HG03558 (cell line): ENCODE measurements at regions not wholly inside any gene's neighbourhood (a gene's known extent, or its start where the extent isn't known, plus 50 kb on each side); places are given as distances from the start of the nearest gene placed in this dataset.
"Not testable (repeated sequence)": the region's sequence is repeated elsewhere in the genome, so short reads cannot be mapped to it uniquely, and the experiment has no call there.

Experiments used
- ATAC-seq: cut with Tn5 transposase; IDR thresholded peaks from one replicate; pipeline ENCODE4 v1.9.1; 2021; ENCODE audit warnings: moderate number of reproducible peaks; ENCODE audit not compliant: unreplicated experiment; ENCODE audit errors: extremely low read depth

DNA sequence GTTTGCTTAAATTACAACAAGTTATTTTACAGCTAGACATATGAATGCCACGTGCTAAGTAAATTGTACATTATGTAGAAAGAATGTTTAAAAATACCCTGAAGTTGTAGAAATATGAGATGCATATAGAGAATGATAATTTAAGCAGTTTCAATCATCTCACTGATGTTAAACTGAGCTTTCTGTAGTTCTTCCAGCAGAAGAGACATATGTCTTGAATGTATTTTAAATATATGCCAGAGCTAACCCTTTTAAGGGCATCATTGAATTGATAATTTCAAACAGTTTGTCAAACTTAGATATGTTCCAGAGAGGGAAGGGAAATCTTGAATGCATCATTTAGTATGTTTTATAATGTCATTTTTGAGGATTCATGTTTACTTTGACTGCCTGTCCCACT is 255.2 kb downstream of the MDFIC start:
- ATAC-seq: no peak

DNA sequence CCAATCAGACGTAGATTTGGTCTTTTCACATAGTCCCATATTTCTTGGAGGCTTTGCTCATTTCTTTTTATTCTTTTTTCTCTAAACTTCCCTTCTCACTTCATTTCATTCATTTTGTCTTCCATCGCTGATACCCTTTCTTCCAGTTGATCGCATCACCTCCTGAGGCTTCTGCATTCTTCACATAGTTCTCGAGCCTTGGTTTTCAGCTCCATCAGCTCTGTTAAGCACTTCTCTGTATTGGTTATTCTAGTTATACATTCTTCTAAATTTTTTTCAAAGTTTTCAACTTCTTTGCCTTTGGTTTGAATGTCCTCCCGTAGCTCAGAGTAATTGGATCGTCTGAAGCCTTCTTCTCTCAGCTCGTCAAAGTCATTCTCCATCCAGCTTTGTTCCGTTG is 250.5 kb downstream of the MDFIC start:
- not testable (repeated sequence) for ATAC-seq

DNA sequence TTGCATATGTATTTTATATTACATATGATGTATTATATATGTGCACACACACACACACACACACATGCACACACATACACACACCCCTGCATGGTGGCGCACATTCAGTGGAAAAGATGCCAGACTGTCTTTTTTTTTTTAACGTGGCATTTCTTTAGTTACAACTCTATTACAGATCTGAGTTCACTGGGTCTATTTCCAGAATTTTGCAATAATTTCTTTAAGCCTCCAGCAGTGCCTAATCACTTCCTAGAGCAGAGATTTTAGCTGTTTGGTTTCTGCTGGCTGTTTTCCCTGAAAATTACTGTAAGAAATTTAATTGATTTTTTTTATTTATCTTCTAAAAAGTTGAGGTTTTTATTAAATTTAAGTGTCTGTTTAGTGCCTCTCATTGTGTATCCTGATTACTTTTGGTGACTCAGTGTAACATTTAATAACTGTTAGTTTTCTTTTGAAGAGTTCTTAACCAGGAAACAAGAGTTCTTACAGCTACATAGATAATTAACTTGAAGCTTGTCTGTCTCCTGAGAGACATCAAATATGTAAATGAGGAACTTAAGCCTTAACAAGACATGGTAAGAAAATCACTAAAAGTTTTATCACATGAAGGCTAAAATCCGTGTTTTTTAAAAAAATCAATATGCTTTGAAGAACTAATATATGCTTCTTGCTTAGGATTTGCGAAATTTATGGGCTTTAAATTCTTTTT is 232.0 kb downstream of the MDFIC start:
- ATAC-seq: no peak

DNA sequence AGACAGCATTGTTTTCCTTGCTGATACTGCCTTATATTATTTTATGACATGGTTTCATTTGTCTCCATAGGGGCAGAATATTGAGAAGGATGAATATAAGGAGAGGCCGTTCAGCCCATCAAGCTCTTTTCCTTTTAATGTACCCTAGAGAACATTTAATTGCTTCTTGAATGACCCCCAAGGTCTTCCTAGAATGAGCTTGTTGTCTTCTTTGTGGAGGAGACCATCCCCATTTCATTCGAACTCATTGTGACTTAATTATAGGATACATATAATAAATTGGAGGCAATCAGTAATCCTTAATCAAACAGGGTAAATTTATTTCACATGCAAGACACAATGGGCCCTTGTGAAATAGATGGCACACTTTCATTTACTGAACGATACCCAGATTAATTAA is 231.3 kb downstream of the MDFIC start:
- ATAC-seq: no peak

DNA sequence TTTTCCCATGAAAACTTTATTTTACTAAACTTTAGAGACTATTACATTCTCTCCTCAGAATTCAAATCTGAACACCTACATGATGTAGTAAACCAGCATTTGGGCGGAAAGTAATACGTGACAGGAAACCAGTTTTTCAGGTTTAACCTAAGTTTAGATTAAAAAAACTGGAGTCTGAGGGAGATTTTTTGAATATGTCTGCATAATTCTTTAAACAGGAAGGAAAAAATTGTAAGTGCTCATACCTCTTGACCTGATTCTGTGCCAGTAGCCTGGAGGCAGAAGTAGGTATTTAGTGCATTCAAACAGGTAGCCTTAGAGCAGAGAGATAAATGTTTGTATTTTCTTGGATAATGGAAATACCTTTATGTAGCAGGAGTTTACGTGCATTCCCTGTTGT is 224.3 kb downstream of the MDFIC start:
- no peak for ATAC-seq

DNA sequence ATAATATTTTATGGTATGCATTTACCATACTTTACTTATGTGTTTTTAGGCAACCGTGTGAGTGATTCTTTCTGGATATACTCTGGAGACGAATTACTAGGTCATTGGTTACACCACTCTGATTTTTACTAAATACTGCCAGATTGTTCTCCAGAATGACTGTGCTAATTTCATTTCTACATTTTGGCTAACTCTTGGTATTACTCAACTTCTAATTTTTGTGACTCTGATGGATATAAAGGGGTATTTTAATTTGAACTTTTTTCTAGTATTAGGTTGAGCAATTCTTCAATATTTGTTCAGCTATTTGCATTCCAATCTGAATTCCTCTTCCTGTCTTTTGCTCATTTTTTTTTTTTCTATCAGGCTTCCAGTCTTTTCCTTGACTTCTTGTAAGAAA is 223.6 kb downstream of the MDFIC start:
- ATAC-seq: peak; percentile 93

DNA sequence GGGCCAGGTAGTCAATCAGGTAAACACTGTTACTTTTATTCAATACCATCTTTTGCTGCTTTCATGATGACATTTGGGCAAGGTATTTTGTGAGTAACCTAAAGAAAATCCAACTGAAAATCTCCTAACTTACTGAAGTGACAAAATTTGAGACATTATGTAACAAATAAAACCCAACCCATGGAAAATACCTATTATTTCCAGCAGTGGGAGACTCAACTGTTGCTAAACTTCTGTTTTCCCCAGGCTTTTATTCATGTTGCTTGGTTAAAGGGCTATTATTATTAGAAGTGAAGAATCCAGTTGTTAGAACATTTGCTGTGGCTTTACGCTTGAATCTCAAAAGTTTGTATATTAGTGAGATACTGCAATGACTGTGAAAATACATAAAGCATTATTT is 215.9 kb downstream of the MDFIC start:
- no peak for ATAC-seq

DNA sequence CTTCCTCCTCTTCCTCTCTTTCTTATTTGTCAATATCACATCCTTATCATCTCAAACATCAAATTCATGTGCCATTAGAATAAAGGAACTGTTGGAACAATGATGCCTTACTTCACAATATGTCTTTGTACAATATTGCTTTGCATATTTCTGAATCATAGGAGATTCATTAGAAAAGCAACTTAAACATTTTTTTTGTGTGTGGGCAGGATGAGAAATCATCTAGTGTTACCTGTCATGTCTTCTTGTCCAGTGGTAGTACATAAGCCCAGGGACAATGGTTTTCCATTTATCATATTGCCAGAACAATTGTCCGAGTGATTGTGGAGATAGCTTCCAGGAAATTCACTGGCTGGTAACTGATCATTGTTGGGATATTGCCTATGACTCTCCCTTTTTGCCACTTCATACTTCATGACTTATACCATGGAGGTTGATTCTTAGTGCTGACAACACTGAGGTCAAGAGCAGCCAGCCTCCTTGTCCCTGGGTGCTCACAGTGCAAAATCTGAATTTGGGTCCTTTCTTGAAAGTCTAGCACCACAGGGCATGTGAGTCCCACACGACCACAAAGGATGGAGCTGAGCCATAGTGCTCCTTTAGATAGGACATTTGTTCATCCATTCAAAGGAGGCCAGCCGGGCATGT is 215.0 kb downstream of the MDFIC start:
- no peak for ATAC-seq

DNA sequence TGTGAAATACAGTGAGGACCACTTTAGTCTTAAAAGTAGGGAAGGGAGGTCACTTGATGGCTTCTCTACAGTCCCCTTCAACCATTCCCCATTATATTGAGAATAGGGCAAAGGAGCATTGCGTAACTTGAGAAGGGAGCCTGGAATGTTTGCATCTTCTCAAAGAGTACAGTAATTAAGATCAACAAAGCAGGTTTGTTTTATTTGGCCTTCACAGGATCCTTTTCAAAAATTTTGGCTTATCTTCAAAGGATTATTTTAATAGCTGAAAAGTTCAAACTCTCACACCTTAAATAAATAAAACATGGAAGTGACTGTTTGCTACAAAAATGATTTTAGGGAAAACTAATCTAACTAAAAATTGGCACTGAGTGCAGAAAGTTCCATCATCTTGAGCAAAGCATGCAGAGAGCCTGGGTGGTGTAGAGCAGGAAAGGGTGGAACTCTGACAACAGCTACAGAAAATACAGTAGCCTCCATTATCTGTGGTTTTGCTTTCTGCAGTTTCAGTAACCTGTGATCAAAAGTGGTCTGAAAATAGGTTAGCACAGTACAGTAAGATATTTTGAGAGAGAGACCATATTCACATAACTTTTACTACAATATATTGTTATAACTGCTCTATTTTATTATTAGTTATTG is 214.0 kb downstream of the MDFIC start:
- ATAC-seq: no peak

DNA sequence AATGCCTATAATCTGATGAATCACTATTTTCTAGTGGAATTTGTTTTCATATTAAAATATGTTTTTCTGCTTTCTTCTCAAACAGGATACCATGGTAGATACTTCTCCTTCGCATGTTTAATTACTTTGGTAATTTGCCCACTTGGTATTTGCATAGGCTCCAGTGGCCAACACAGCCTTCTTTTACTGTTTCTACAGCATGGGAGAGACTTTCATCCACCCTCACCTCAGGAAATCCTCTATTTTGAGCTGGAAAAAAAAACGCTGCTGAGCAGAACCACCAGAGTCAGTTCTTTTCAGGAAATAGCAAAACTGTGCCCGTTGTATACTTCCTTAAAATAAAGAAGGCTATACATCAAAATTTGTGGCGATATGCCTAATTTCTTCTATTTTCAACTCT is 213.3 kb downstream of the MDFIC start:
- no peak for ATAC-seq

DNA sequence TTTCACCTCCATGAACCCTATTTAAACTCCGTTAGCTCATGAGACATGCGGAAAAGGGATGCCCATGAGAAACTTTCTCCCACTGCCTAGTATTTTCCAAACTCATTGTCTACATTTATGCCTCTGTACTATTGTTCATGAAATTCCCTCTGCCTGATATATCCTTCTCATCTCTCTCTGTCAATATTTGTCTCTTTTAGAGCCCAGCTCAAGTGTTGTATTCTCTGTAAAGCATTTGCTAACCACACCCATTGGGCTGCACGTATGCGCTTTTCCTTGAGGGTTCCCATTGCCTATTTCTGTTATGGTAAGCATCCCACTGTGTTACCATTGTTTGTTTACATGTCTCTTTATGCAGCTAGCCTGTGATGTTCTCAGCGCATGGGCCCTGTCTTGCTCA is 211.4 kb downstream of the MDFIC start:
- no peak for ATAC-seq

DNA sequence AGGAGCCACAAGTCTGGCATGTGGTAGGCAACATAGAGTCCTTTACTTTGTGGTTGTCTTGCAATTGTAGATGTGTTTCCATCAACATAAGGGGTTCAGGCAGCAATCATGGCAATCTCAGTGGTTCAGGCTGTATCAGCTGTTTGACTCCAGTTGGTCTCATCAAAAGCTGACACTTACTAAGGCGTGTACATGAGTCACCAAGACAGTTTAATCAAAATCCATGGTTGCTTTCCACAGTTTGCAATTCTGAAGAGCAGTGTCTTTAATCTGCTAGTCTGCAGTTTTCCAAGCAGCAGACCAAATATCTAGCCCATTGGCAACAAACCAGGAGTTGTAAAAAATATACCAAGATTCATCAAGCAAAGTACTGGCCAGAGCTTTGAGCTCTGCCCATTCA is 210.2 kb downstream of the MDFIC start:
- no peak for ATAC-seq

DNA sequence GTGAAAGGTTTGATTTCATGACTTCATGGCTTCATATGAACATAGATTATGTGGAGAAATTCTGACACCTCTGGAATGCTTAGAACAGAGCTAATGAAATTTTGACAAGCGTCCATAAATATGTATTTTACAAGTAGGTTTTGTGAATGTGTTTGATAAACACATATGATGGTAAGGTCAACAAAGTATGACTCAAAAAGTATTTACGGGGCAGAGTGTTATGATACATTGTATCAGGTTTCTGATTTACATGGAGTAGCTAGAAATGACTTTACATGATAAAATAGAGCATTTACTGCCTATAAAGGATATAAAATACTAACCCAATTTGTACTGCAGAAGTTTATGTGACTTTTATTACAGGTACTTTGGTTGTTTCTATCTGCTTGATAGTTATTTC is 206.3 kb downstream of the MDFIC start:
- no peak for ATAC-seq

DNA sequence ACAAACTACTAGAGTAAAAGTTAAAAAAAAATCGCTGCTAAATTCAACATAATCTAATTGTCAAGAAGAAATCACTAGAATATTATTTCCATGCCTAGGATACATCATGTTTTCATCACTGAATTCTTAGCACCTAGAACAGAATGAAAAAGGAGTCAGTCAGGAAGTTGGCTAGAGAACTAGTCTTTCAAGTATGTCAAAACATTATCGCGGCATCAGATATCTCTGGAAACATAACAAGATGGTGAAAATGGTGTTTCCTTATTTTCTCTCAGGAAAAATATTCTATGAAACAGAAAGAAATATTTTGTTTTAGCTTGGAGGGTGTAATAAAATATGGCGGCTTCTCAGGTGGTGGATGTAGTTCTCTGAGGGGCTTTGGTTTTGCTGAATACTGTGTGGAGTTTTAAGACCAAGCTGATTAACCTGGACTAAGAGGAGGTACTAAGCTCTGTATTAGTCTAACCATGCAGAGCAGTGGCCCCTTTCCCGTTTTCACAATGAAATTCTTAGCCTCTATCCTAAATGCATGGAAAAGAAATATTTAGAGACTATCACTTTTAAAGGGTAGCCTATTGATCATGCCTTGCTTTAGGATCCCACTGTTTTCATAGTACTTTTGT is 205.6 kb downstream of the MDFIC start:
- no peak for ATAC-seq

DNA sequence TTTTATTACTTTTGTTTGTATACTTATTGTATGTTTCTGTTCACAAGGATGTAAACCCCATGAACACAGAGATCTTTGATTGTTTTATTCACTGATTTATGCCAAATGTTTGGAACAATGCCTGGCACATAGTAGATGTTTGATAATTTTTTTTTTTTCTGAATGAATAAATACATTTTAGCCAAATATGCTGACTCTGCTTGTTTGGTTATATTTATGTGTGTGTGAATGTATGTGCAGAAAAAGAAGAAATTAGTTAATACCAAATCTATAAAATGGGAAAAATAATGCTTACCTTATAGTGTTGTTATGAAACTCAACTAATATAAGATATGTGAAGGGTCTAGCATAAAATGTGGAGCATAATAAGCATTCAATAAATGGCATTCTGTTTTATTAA is 203.9 kb downstream of the MDFIC start:
- ATAC-seq: no peak

DNA sequence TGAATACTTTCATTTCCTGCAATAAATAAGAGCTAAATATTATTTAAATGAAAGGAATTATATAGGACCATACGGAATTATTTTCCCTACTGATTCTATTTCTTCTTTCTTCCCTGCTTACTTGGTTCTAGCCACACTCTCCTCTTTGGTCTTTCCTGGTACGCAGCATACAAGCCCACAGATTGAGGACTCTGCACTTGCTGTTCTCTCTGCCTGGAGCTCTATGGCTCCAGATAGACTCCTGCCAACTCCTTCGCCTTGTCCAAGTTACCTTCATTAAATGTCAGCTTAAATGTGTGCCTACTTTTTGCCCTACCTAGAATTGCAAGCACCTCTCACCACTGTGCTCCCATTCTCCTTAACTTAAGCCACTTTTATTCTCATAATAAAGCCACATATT is 203.4 kb downstream of the MDFIC start:
- ATAC-seq: no peak

DNA sequence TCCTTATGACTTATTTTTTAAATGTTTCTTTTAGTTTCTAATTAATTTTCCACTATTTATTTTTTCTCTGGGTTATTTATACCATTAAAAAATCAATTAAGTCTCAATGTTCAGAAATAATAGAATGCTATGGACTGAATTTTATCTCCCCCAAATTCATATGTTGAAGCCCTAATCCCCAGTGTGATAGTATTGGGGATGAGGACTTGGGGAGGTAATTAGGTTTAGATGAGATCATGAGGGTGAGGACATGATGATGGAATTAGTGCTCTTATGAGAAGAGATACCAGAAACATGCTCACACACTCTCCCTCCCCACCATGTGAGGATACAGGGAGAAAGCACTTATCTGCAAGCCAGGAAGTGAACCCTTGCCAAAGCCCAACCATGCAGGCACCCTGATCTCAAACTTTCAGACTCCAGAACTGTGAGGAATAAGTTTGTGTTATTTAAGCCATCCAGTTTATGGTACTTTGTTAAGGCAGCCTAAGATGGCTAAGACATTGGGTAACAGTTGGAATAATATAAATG is 202.6 kb downstream of the MDFIC start:
- no peak for ATAC-seq

DNA sequence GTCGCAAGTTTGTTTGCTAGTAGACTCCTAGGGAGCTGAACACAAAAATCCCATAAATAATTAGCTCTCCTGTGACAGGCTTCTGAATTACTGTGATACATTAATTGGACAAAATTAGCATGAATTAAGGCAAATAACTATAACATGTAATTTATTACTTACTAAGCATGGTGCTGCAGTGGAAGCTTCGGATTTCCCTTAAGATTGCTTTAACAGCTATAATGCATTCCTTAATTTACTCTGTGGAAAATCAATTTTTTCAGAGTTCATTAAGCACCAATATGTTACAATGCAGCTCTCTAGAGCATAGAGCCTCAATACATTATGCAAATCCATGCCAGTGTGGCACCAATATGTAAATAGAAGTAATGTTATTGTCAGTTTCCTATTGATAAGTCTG is 201.5 kb downstream of the MDFIC start:
- ATAC-seq: no peak

DNA sequence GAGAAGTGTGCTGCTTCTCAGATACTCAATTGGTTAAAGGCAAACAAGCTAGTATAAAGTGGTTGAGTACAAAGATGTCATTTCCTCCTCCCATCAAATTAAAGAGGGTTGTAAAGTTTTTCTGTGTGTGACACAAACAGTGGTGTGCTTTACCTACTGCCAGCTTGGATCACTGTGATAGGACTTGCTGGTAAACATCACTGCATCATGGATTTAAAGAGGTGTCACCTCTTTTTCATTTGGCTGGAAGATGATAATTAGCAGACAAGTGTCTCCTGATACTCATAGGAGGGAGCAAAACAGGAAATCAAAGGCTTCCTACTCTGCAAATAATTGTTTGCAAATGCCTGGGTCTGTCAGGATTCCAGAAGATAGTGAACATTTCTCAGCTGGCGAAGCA is 200.5 kb downstream of the MDFIC start:
- ATAC-seq: no peak

DNA sequence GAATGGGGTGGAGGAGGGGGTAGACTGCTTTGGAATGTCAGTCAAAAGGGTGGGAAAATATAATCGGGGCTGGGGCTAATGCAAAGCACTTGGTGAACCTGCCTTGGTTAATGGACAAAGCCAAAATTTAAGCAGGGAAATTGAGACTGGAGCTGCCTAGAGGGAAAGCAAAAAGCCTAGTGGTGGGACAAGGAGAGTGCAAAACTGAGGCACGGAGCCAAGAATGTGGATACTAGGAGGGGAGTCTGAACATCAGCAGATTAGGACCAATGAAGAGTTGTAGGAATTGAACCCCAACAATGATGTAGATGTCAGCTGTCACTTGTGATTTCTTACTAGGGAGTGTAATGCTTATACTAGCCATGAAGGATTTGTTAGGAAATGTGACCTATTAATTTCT is 195.9 kb downstream of the MDFIC start:
- ATAC-seq: no peak
